Lung (tissue), 11 donors: ENCODE measurements at regions not wholly inside any gene's neighbourhood (a gene's known extent, or its start where the extent isn't known, plus 50 kb on each side); places are given as distances from the start of the nearest gene placed in this dataset.

Experiments used
- ATAC-seq: fragments of 200-7000 bp; cut with Tn5 transposase; one replicate; pipeline ENCODE4 v1.9.1; 2020; ENCODE audit warnings: moderate number of reproducible peaks; ENCODE audit not compliant: insufficient read depth, low FRiP score
- DNase-seq, 3 donors: peaks; one replicate each; pipeline ENCODE4 v3.0.0-alpha.2; 2013 to 2017
- H3K27ac ChIP-seq, 2 donors: one replicate each; pipeline ENCODE4 v1.5.1; 2013; ENCODE audit warnings: mild to moderate bottlenecking in 2 of 2, moderate library complexity in 2 of 2, control low read depth in 1 of 2, inconsistent platforms in 1 of 2, low read depth in 1 of 2, low read length in 1 of 2
- H3K27me3 ChIP-seq, 3 donors: one replicate each; pipeline ENCODE4 v1.5.1; 2013; ENCODE audit warnings: low read length in 2 of 3; ENCODE audit not compliant: control insufficient read depth in 3 of 3, insufficient read depth in 3 of 3
- H3K36me3 ChIP-seq, 4 donors: one replicate each; pipeline ENCODE4 v1.5.1; 2013; ENCODE audit warnings: low read length in 4 of 4, mild to moderate bottlenecking in 1 of 4, moderate library complexity in 1 of 4; ENCODE audit not compliant: control insufficient read depth in 4 of 4, insufficient read depth in 4 of 4
- H3K4me1 ChIP-seq, 5 donors: one replicate each; pipeline ENCODE4 v1.5.1; 2013; ENCODE audit warnings: low read length in 5 of 5, mild to moderate bottlenecking in 2 of 5, moderate library complexity in 1 of 5; ENCODE audit not compliant: control insufficient read depth in 5 of 5, insufficient read depth in 5 of 5
- H3K4me3 ChIP-seq: one replicate; pipeline ENCODE4 v1.5.1; 2013; ENCODE audit warnings: mild to moderate bottlenecking, control low read depth, moderate library complexity
- H3K9ac ChIP-seq, 2 donors: one replicate each; pipeline ENCODE4 v1.5.1; 2013; ENCODE audit warnings: low read length in 2 of 2, control low read depth in 1 of 2; ENCODE audit not compliant: insufficient read depth in 1 of 2
- H3K9me3 ChIP-seq, 4 donors: one replicate each; pipeline ENCODE4 v1.5.1; 2013; ENCODE audit warnings: low read length in 3 of 4, mild to moderate bottlenecking in 1 of 4, moderate library complexity in 1 of 4; ENCODE audit not compliant: control insufficient read depth in 4 of 4, insufficient read depth in 3 of 4
- CTCF ChIP-seq: IDR thresholded peaks from 2 replicates; pipeline ENCODE4 v1.5.1; 2012; ENCODE audit warnings: mild to moderate bottlenecking; ENCODE audit errors: control extremely low read depth, extremely low read depth
- WGBS, 2 donors: extraction: QIAGEN DNeasy Blood & Tissue Kit; methylation state at CpG; one replicate each; pipeline ENCODE4 v1.1.7; 2013; 5-methylcytosine and 5-hydroxymethylcytosine counted together
- donor health status: control.
- donor health status: control.
- donor health status: Bipolar disorder and iron deficiency.
- donor health status: healthy.
- donor health status: DM: yes; HTN: yes; CAD: no.

DNA sequence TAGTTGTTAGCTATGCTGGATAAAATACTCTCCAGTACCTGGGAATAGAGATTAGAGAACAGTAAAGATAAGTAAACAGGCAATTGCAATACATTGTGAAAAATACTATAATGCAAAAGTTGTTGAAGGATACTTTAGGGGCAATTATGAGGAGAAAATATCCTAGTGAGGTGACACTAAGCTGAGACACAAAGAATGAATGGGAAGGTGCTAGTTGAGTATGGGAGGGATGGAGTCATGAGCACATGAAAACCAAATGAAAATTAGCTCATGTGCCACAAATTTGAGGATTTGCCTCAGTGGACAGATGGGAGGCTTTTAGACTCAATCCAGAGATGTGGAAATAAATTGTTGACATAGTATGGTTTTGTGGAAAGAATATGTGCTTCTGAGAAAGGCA is 370.5 kb upstream of the MMS22L start:
- Histone ChIP-seq H3K9ac (no peak overlapping the region), H3K27ac (no peak overlapping the region), H3K36me3 (no peaks in the 10 kb centered on the region), H3K27me3 (no peaks in the 10 kb centered on the region), H3K4me3 (no peak overlapping the region), H3K9me3 (no peaks in the 10 kb centered on the region), H3K4me1 (no peaks in the 10 kb centered on the region)
- ATAC-seq (no peak), DNase-seq (no peak)
- no peak for TF ChIP-seq CTCF

- no peaks in the 10 kb centered on the region for H3K36me3 ChIP-seq
- no peak for TF ChIP-seq CTCF
- H3K27ac ChIP-seq = no peak overlapping the region
- no peak overlapping the region for H3K4me3 ChIP-seq
- no peaks in the 10 kb centered on the region for H3K27me3 ChIP-seq
- WGBS, 2 donors = 91 to 95% methylated on average over 3 of the region's 3 CpGs
- no peaks in the 10 kb centered on the region for H3K4me1 ChIP-seq
- no peak for DNase-seq
- H3K9ac ChIP-seq = no peak overlapping the region
- no peak for ATAC-seq
- no peaks in the 10 kb centered on the region for H3K9me3 ChIP-seq
Measured at GRCh38 chr6:97654674-97655073, 371.7 kb upstream of the MMS22L start.

DNA sequence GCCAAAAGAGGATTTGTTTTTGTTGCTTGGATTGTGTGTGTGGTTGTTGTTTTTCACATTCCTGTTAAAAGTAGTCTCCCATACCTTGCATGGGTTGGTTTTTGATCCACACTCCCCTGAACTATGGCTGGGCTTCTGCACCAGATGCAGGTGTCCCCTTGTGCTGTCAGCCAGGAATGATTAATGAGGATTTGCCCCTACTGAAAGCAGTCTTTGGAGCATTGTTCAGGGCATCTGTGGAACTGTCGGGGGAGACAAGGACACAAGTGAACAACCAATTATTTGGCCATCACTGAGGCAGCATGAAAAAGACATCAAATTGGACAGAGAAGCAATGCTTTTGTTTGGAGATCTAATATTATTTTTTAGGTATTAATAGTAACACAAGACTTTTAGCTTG is 373.2 kb upstream of the MMS22L start:
- Histone ChIP-seq H3K9me3 (no peaks in the 10 kb centered on the region), H3K27ac (no peak overlapping the region), H3K4me3 (no peak overlapping the region), H3K9ac (no peak overlapping the region), H3K27me3 (no peaks in the 10 kb centered on the region), H3K4me1 (no peaks in the 10 kb centered on the region), H3K36me3 (no peaks in the 10 kb centered on the region)
- ATAC-seq = no peak
- TF ChIP-seq CTCF = no peak
- WGBS, 2 donors = 44 to 74% methylated on average over 1 of the region's 1 CpG
- DNase-seq = no peak

DNA sequence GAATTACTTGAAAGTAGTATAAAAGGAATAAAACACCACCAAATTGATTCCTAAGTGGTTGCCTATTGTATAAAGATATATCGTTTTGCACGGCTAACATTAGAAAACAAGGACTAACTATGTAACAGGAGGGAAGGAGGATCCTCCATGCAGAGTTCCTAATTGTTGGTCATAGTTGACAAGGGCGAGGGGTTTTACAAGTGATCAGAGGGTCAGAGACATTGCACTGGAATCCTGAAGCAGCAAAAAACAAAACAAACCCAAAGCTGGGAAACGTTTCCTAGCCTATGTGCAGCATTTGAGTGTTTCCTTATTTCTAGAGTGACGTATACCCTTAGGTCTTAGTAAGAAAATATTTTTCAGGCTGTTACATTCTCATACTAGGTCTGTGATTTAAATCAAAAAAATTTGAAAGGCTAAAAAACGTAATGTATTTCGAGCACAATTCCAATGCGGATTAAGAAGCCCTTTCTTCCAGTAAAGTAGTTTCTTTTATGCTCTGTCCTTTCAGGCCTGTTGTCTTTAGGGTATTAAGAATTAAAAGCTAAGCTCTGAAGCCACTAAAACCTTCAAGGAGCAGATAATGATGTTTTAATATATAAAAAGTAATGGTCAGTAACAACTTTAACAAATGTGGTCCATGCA is 373.8 kb upstream of the MMS22L start:
- DNase-seq (no peak), ATAC-seq (no peak)
- Histone ChIP-seq H3K4me1 (no peaks in the 10 kb centered on the region), H3K27ac (no peak overlapping the region), H3K9ac (no peak overlapping the region), H3K27me3 (no peaks in the 10 kb centered on the region), H3K36me3 (no peaks in the 10 kb centered on the region), H3K9me3 (no peaks in the 10 kb centered on the region), H3K4me3 (no peak overlapping the region)
- 72% methylated on average over 8 of the region's 8 CpGs for WGBS, 2 donors
- TF ChIP-seq CTCF = no peak
